ENCODE measurements at regions not wholly inside any gene's neighbourhood (a gene's known extent, or its start where the extent isn't known, plus 50 kb on each side); places are given as distances from the start of the nearest gene placed in this dataset.

DNA sequence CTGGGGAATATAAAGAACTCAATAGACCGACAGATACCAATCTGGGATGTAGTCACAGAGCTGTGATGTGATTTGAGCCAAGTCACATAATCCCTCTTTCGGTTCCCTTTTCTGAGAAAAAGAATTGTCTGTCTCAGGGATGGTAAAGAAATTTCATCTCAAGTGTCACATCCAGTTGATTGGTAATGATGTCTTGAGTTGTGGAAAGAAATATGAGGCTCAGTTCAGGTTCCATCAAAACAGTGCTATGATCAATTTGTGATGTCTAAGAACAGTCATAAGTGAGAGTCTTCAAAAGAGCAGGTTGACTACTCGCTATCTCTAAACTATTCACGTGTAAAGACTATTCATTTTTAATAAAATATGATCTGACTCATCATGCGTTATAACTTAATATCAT, 223.3 kb downstream of the METTL4 start:
- POLR2A ChIA-PET: no interaction called here
- CTCF ChIA-PET: no interaction called here
- TF ChIP-seq FOXA1 (IDR thresholded peaks at IDR 0.05): no peak
- no peak for TF ChIP-seq TARDBP (IDR thresholded peaks at IDR 0.05)
- no peak for TF ChIP-seq ZNF384 (IDR thresholded peaks at IDR 0.05)
- TF ChIP-seq HDGF (IDR thresholded peaks at IDR 0.05; ENCODE audit: borderline replicate concordance): no peak
- no peak for TF ChIP-seq ARNT (IDR thresholded peaks at IDR 0.05)
- no peak for TF ChIP-seq FOXM1 (IDR thresholded peaks at IDR 0.05; ENCODE audit: borderline replicate concordance)
- no peak for TF ChIP-seq LEF1 (IDR thresholded peaks at IDR 0.05; ENCODE audit: borderline replicate concordance)
- TF ChIP-seq BHLHE40 (IDR thresholded peaks at IDR 0.05; ENCODE audit: borderline replicate concordance): no peak
- no peak for TF ChIP-seq L3MBTL2 (conservative IDR thresholded peaks at IDR 0.05)
- TF ChIP-seq NFRKB (IDR thresholded peaks at IDR 0.05): no peak
- no peak for TF ChIP-seq PKNOX1 (IDR thresholded peaks at IDR 0.05)
- no peak for TF ChIP-seq ELF4 (IDR thresholded peaks at IDR 0.05)
- no peak for DNase-seq (ENCODE audit: extremely low spot score)

DNA sequence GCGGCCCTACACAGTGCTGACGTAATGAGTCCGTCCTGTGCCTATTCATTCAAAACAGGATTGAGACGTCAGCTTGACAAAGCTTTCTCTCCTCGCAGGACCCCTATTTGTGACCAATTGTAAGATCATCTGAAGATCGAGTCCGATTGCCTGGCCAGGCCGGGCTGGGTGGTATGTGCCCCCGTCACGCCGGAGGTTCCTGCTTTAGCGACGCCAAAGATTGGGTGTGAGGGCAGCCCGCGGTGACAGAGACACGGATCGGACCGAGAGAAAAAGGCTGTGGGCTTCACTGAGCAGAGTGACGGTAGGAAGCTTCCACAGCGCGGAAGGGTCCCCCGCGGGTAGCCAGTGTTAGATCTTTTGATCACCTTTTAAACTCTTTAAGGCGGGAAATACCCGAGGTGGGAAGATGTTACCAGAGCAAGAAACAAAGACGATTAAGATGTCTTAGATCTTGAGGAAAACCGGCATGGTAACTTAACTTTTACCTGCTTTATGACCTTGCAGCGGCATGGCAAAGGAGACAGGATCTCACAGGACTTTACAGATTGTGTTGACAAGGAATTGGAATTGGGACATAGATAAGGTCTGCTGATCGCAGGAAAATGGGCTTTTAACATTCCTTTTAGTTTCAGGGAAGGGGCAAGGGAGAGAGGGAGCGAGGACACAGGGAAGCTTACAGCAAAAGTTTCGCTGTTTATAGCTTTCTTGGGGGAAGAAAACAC, 220.0 kb downstream of the METTL4 start:
- ChIA-PET CTCF (no interaction called here), POLR2A (no interaction called here)
- TF ChIP-seq LEF1 (IDR thresholded peaks at IDR 0.05; ENCODE audit: borderline replicate concordance) (no peak), NFRKB (IDR thresholded peaks at IDR 0.05) (no peak), L3MBTL2 (conservative IDR thresholded peaks at IDR 0.05) (no peak)
- no peak for DNase-seq (ENCODE audit: extremely low spot score)

- DNase-seq (ENCODE audit: extremely low spot score): no peak
- ChIA-PET POLR2A (no interaction called here), CTCF (no interaction called here)
- no peak for TF ChIP-seq SUZ12 (IDR thresholded peaks at IDR 0.05)
- TF ChIP-seq ZNF384 (IDR thresholded peaks at IDR 0.05): no peak
- no peak for TF ChIP-seq LEF1 (IDR thresholded peaks at IDR 0.05; ENCODE audit: borderline replicate concordance)
- no peak for TF ChIP-seq PKNOX1 (IDR thresholded peaks at IDR 0.05)
- no peak for TF ChIP-seq BHLHE40 (IDR thresholded peaks at IDR 0.05; ENCODE audit: borderline replicate concordance)
- TF ChIP-seq NFRKB (IDR thresholded peaks at IDR 0.05): no peak
- no peak for TF ChIP-seq FOXK2 (IDR thresholded peaks at IDR 0.05)
- no peak for TF ChIP-seq SP1 (IDR thresholded peaks at IDR 0.05)
- TF ChIP-seq HDGF (IDR thresholded peaks at IDR 0.05; ENCODE audit: borderline replicate concordance): no peak
- TF ChIP-seq TARDBP (IDR thresholded peaks at IDR 0.05): no peak
- TF ChIP-seq FOXM1 (IDR thresholded peaks at IDR 0.05; ENCODE audit: borderline replicate concordance): no peak
- TF ChIP-seq ARNT (IDR thresholded peaks at IDR 0.05): no peak
- TF ChIP-seq CTBP1 (IDR thresholded peaks at IDR 0.05; ENCODE audit: borderline replicate concordance): no peak
- no peak for TF ChIP-seq L3MBTL2 (conservative IDR thresholded peaks at IDR 0.05)
- TF ChIP-seq FOXA1 (IDR thresholded peaks at IDR 0.05): no peak
Measured at GRCh38 chr18:2354292-2354691, 217.0 kb downstream of the METTL4 start.

DNA sequence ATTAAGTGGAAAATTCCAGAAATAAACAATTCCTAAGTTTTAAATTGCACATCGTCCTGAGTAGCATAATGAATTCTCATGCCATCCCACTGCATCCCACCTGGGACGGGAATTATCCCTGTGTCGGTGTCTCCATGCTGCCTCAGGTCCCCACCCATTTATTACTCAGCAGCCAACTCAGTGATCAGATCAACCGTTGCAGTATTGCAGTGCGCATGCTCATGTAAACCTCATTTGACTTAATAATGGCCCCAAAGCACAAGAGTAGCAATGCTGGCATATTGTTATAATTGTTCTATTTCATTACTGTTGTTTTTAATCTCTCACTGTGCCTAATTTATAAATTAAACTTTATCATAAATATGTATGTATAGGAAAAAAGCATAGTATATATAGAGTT, 214.4 kb downstream of the METTL4 start:
- POLR2A ChIA-PET: no interaction called here
- DNase-seq (ENCODE audit: extremely low spot score): no peak
- TF ChIP-seq HDGF (IDR thresholded peaks at IDR 0.05; ENCODE audit: borderline replicate concordance) (no peak), ZNF384 (IDR thresholded peaks at IDR 0.05) (no peak), SUZ12 (IDR thresholded peaks at IDR 0.05) (no peak), PKNOX1 (IDR thresholded peaks at IDR 0.05) (no peak), L3MBTL2 (conservative IDR thresholded peaks at IDR 0.05) (no peak), ARNT (IDR thresholded peaks at IDR 0.05) (no peak), FOXK2 (IDR thresholded peaks at IDR 0.05) (no peak), LEF1 (IDR thresholded peaks at IDR 0.05; ENCODE audit: borderline replicate concordance) (no peak), FOXA1 (IDR thresholded peaks at IDR 0.05) (no peak), SP1 (IDR thresholded peaks at IDR 0.05) (no peak), TARDBP (IDR thresholded peaks at IDR 0.05) (no peak), BHLHE40 (IDR thresholded peaks at IDR 0.05; ENCODE audit: borderline replicate concordance) (no peak), FOXM1 (IDR thresholded peaks at IDR 0.05; ENCODE audit: borderline replicate concordance) (no peak), NFRKB (IDR thresholded peaks at IDR 0.05) (no peak), CTBP1 (IDR thresholded peaks at IDR 0.05; ENCODE audit: borderline replicate concordance) (no peak)
- CTCF ChIA-PET: no interaction called here

- DNase-seq (ENCODE audit: extremely low spot score): no peak
- TF ChIP-seq FOXK2 (IDR thresholded peaks at IDR 0.05) (no peak), ARNT (IDR thresholded peaks at IDR 0.05) (no peak), SUZ12 (IDR thresholded peaks at IDR 0.05) (no peak)
- ChIA-PET CTCF (no interaction called here), POLR2A (no interaction called here)
Measured at GRCh38 chr18:2360861-2361260, 210.4 kb downstream of the METTL4 start.

GRCh38 chr18:2368102-2368501, 203.2 kb downstream of the METTL4 start:
- ChIA-PET CTCF (no interaction called here), POLR2A (no interaction called here)
- DNase-seq (ENCODE audit: extremely low spot score): no peak

More at GRCh38 chr18:2368102-2368501, 203.2 kb downstream of the METTL4 start:
- TF ChIP-seq NFRKB (IDR thresholded peaks at IDR 0.05) (no peak), FOXA1 (IDR thresholded peaks at IDR 0.05) (no peak), HDGF (IDR thresholded peaks at IDR 0.05; ENCODE audit: borderline replicate concordance) (no peak), LEF1 (IDR thresholded peaks at IDR 0.05; ENCODE audit: borderline replicate concordance) (no peak), SUZ12 (IDR thresholded peaks at IDR 0.05) (no peak), CTBP1 (IDR thresholded peaks at IDR 0.05; ENCODE audit: borderline replicate concordance) (no peak), FOXM1 (IDR thresholded peaks at IDR 0.05; ENCODE audit: borderline replicate concordance) (no peak), ZNF384 (IDR thresholded peaks at IDR 0.05) (no peak), FOXK2 (IDR thresholded peaks at IDR 0.05) (no peak), ELF4 (IDR thresholded peaks at IDR 0.05) (no peak), PKNOX1 (IDR thresholded peaks at IDR 0.05) (no peak), BHLHE40 (IDR thresholded peaks at IDR 0.05; ENCODE audit: borderline replicate concordance) (no peak), L3MBTL2 (conservative IDR thresholded peaks at IDR 0.05) (no peak), ARNT (IDR thresholded peaks at IDR 0.05) (no peak), TARDBP (IDR thresholded peaks at IDR 0.05) (no peak), SP1 (IDR thresholded peaks at IDR 0.05) (no peak)

All from HEK293T (cell line).